ENCODE measurements at regions not wholly inside any gene's neighbourhood (a gene's known extent, or its start where the extent isn't known, plus 50 kb on each side); places are given as distances from the start of the nearest gene placed in this dataset.

DNA sequence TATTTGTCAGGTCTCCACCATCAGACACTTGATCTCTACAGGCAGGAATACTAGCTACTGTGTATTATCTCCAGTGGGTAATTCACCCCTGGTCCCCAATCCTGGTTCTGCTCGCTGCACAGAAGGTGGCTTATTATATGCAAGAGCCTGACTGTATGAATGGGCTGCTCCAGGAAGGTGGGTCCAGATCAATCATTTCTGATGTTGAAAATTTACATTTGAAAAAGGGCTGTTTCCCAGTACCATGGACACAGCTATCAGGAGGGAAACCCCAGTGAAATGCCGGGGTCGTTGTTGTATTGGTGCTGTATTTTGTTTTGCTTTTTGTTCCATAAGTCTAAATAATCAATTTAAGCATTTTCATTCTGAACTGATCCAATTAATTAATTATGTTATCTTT lies 367.6 kb downstream of the RND3 start:
- TF ChIP-seq, protein P1, sequence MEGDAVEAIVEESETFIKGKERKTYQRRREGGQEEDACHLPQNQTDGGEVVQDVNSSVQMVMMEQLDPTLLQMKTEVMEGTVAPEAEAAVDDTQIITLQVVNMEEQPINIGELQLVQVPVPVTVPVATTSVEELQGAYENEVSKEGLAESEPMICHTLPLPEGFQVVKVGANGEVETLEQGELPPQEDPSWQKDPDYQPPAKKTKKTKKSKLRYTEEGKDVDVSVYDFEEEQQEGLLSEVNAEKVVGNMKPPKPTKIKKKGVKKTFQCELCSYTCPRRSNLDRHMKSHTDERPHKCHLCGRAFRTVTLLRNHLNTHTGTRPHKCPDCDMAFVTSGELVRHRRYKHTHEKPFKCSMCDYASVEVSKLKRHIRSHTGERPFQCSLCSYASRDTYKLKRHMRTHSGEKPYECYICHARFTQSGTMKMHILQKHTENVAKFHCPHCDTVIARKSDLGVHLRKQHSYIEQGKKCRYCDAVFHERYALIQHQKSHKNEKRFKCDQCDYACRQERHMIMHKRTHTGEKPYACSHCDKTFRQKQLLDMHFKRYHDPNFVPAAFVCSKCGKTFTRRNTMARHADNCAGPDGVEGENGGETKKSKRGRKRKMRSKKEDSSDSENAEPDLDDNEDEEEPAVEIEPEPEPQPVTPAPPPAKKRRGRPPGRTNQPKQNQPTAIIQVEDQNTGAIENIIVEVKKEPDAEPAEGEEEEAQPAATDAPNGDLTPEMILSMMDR (IDR thresholded peaks at IDR 0.05; ENCODE audit: extremely low read depth in 1 of 2, insufficient read depth in 1 of 2, low read depth in 1 of 2, low read length in 2 of 2), result no peak
- no peak for TF ChIP-seq JUN (IDR thresholded peaks at IDR 0.05; ENCODE audit: borderline replicate concordance, insufficient read depth, insufficient read length, low read depth)
- TF ChIP-seq POLR2AphosphoS5 (IDR thresholded peaks at IDR 0.05; ENCODE audit: insufficient read depth, low read depth, low read length), result no peak
- TF ChIP-seq POLR2A (IDR thresholded peaks at IDR 0.05; ENCODE audit: low read depth, low read length), result no peak
- TF ChIP-seq MYC (IDR thresholded peaks at IDR 0.05; ENCODE audit: low read depth, low read length), result no peak
- no peak for TF ChIP-seq EZH2 (IDR thresholded peaks at IDR 0.05; ENCODE audit: borderline replicate concordance, low read depth, low read length, severe bottlenecking)
